ENCODE measurements at regions not wholly inside any gene's neighbourhood (a gene's known extent, or its start where the extent isn't known, plus 50 kb on each side); places are given as distances from the start of the nearest gene placed in this dataset.
"Not testable (repeated sequence)": the region's sequence is repeated elsewhere in the genome, so short reads cannot be mapped to it uniquely, and the experiment has no call there.

- TF ChIP-seq, protein P1, sequence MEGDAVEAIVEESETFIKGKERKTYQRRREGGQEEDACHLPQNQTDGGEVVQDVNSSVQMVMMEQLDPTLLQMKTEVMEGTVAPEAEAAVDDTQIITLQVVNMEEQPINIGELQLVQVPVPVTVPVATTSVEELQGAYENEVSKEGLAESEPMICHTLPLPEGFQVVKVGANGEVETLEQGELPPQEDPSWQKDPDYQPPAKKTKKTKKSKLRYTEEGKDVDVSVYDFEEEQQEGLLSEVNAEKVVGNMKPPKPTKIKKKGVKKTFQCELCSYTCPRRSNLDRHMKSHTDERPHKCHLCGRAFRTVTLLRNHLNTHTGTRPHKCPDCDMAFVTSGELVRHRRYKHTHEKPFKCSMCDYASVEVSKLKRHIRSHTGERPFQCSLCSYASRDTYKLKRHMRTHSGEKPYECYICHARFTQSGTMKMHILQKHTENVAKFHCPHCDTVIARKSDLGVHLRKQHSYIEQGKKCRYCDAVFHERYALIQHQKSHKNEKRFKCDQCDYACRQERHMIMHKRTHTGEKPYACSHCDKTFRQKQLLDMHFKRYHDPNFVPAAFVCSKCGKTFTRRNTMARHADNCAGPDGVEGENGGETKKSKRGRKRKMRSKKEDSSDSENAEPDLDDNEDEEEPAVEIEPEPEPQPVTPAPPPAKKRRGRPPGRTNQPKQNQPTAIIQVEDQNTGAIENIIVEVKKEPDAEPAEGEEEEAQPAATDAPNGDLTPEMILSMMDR (IDR thresholded peaks at IDR 0.05; ENCODE audit: insufficient read depth, low read length, missing control alignments) = no peak
- no peak for DNase-seq (ENCODE audit: low read depth, low spot score)
- ChIA-PET POLR2A (no interaction called here), CTCF (no interaction called here)
- no peak overlapping the region for H3K4me3 ChIP-seq (ENCODE audit: low read depth, low read length)
Measured at GRCh38 chr5:122668552-122668951, 106.3 kb upstream of the SNX2 start.

- DNase-seq (ENCODE audit: low read depth, low spot score); H3K4me3 ChIP-seq (ENCODE audit: low read depth, low read length); POLR2A ChIA-PET; CTCF ChIA-PET: not testable (repeated sequence)
Measured at GRCh38 chr5:122669709-122670108, 105.2 kb upstream of the SNX2 start.

GRCh38 chr5:122673343-122673742 is 101.5 kb upstream of the SNX2 start:
- no peak for DNase-seq (ENCODE audit: low read depth, low spot score)
- H3K4me3 ChIP-seq (ENCODE audit: low read depth, low read length) = no peak overlapping the region
- ChIA-PET CTCF (no interaction called here), POLR2A (no interaction called here)
- TF ChIP-seq, protein P1 (IDR thresholded peaks at IDR 0.05; ENCODE audit: insufficient read depth, low read length, missing control alignments) = no peak

- CTCF ChIA-PET = no interaction called here
- TF ChIP-seq, protein P1 (IDR thresholded peaks at IDR 0.05; ENCODE audit: insufficient read depth, low read length, missing control alignments) = no peak
- POLR2A ChIA-PET = no interaction called here
- no peak for DNase-seq (ENCODE audit: low read depth, low spot score)
- H3K4me3 ChIP-seq (ENCODE audit: low read depth, low read length) = no peak overlapping the region
Measured at GRCh38 chr5:122674385-122674784, 100.5 kb upstream of the SNX2 start.

DNA sequence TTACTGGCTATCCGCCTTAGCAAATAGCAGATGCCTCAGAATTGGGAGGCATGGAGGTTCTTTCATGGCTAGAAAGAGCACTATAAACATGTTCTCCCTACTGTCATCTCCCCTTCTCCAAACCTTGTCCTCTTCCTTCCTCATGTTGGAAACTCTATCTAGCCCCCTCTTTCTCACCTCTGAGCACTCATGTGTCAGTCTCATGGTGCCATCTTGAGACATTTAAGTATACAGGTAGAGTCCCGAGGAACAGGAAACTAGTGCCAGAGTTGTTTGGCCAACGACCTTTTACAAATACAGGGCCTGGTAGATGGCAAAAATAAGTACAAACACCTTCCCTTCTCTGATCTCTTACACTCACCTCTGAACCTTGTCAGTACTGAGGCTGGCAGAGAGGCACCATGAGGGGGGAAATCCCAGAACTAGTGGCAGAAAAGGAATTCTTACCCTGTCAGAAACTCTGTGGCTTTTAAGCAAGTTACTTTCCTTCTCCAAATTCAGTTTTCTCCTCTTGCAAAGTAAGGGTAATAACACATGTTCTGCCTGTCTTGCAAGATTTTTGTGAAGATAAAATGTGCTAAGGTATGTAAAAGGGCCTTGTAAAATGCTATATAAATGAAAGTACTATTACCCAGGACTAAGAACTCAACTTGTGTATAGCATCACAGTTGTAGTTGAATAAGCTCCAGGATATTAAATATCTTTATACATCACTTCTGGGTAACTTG is 94.1 kb upstream of the SNX2 start:
- TF ChIP-seq, protein P1 (IDR thresholded peaks at IDR 0.05; ENCODE audit: insufficient read depth, low read length, missing control alignments) = no peak
- POLR2A ChIA-PET = no interaction called here
- H3K4me3 ChIP-seq (ENCODE audit: low read depth, low read length) = no peak overlapping the region
- no peak for DNase-seq (ENCODE audit: low read depth, low spot score)
- CTCF ChIA-PET = interaction anchor here (2.4 kb wide), 1 partner anchor 23 kb away, joined by 6 read pairs; no protein-coding TSS in a partner anchor

GRCh38 chr5:122683631-122684030 is 91.2 kb upstream of the SNX2 start:
- no peak overlapping the region for H3K4me3 ChIP-seq (ENCODE audit: low read depth, low read length)
- ChIA-PET CTCF (no interaction called here), POLR2A (no interaction called here)
- TF ChIP-seq, protein P1 (IDR thresholded peaks at IDR 0.05; ENCODE audit: insufficient read depth, low read length, missing control alignments) = no peak
- no peak for DNase-seq (ENCODE audit: low read depth, low spot score)

DNA sequence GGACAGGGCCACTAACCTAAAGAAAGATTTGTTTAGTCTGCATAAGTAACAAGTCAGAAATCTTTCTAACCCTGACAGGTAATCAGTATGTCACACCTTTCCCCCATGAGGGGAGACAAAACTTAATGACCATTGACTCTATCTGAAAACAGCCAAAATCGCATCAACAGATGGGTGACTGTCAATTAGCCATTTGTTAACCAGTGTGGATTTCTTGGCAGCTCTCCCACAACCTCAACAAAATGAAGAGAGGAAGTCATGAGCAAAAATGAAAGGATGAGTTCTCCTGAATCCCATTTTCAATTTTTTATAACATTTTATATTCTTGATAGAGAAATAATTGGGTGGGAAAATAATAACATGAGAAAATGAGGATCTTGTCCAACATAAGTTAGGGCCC is 84.6 kb upstream of the SNX2 start:
- ChIA-PET CTCF (no interaction called here), POLR2A (no interaction called here)
- DNase-seq (ENCODE audit: low read depth, low spot score) = no peak
- no peak overlapping the region for H3K4me3 ChIP-seq (ENCODE audit: low read depth, low read length)
- TF ChIP-seq, protein P1 (IDR thresholded peaks at IDR 0.05; ENCODE audit: insufficient read depth, low read length, missing control alignments) = no peak

Data from AG04449 (cell line).